NAMALWA (cell line): ENCODE measurements at regions not wholly inside any gene's neighbourhood (a gene's known extent, or its start where the extent isn't known, plus 50 kb on each side); places are given as distances from the start of the nearest gene placed in this dataset.

ENCODE experiments used
- DNase-seq: peaks from one replicate; pipeline ENCODE4 v3.0.0-alpha.2; 2015; ENCODE audit warnings: low spot score

GRCh38 chr3:54071601-54072000 lies 50.8 kb upstream of the CACNA2D3 start:
- DNase-seq, result no peak

GRCh38 chr3:54069961-54070360 lies 52.4 kb upstream of the CACNA2D3 start:
- no peak for DNase-seq

GRCh38 chr3:54067055-54067698 lies 55.2 kb upstream of the CACNA2D3 start:
- DNase-seq, result no peak

GRCh38 chr3:54066253-54066652 lies 56.1 kb upstream of the CACNA2D3 start:
- DNase-seq, result no peak

- DNase-seq, result no peak
These were observed 56.8 kb upstream of the CACNA2D3 start for GRCh38 chr3:54065586-54065985.

GRCh38 chr3:54065140-54065539 lies 57.2 kb upstream of the CACNA2D3 start:
- no peak for DNase-seq

- DNase-seq, result no peak
These were observed 57.9 kb upstream of the CACNA2D3 start for GRCh38 chr3:54064486-54064885.

GRCh38 chr3:54062546-54062945 lies 59.8 kb upstream of the CACNA2D3 start:
- DNase-seq, result no peak

- no peak for DNase-seq
These were observed 65.8 kb upstream of the CACNA2D3 start for GRCh38 chr3:54056521-54056920.

- DNase-seq, result no peak
These were observed 68.5 kb upstream of the CACNA2D3 start for GRCh38 chr3:54053882-54054281.

GRCh38 chr3:54053211-54053610 lies 69.1 kb upstream of the CACNA2D3 start:
- no peak for DNase-seq

GRCh38 chr3:54047568-54047967 lies 74.8 kb upstream of the CACNA2D3 start:
- no peak for DNase-seq

GRCh38 chr3:54046641-54047214 lies 75.6 kb upstream of the CACNA2D3 start:
- DNase-seq, result no peak

GRCh38 chr3:54045061-54045815 lies 77.1 kb upstream of the CACNA2D3 start:
- no peak for DNase-seq

- no peak for DNase-seq
These were observed 80.0 kb upstream of the CACNA2D3 start for GRCh38 chr3:54042259-54042823.

- DNase-seq, result no peak
These were observed 81.9 kb upstream of the CACNA2D3 start for GRCh38 chr3:54040476-54040875.

GRCh38 chr3:54038391-54038790 lies 84.0 kb upstream of the CACNA2D3 start:
- no peak for DNase-seq

GRCh38 chr3:54036543-54036942 lies 85.8 kb upstream of the CACNA2D3 start:
- no peak for DNase-seq

- DNase-seq, result no peak
These were observed 87.4 kb upstream of the CACNA2D3 start for GRCh38 chr3:54034971-54035370.

GRCh38 chr3:54033761-54034160 lies 88.6 kb upstream of the CACNA2D3 start:
- no peak for DNase-seq

GRCh38 chr3:54032598-54032997 lies 89.8 kb upstream of the CACNA2D3 start:
- no peak for DNase-seq

GRCh38 chr3:54028372-54028771 lies 94.0 kb upstream of the CACNA2D3 start:
- DNase-seq, result no peak

GRCh38 chr3:54026543-54026942 lies 95.8 kb upstream of the CACNA2D3 start:
- DNase-seq, result no peak
